Fibroblast of lung (primary cell): ENCODE measurements at regions not wholly inside any gene's neighbourhood (a gene's known extent, or its start where the extent isn't known, plus 50 kb on each side); places are given as distances from the start of the nearest gene placed in this dataset.

Experiments
- EZH2 ChIP-seq: IDR thresholded peaks from 2 replicates; pipeline ENCODE4 v1.5.1; 2012; ENCODE audit warnings: low read length, control low read depth, mild to moderate bottlenecking; ENCODE audit errors: missing control alignments
- TF ChIP-seq, protein P1 (sequence below), 2 donors: IDR thresholded peaks in 1 of 2; conservative IDR thresholded peaks in 1 of 2; 1 replicate in 1 of 2; 2 replicates in 1 of 2; pipeline ENCODE4 v1.5.1; 2011 to 2012; ENCODE audit warnings: low read length in 2 of 2, control low read depth in 1 of 2, inconsistent platforms in 1 of 2, low read depth in 1 of 2, mild to moderate bottlenecking in 1 of 2

DNA sequence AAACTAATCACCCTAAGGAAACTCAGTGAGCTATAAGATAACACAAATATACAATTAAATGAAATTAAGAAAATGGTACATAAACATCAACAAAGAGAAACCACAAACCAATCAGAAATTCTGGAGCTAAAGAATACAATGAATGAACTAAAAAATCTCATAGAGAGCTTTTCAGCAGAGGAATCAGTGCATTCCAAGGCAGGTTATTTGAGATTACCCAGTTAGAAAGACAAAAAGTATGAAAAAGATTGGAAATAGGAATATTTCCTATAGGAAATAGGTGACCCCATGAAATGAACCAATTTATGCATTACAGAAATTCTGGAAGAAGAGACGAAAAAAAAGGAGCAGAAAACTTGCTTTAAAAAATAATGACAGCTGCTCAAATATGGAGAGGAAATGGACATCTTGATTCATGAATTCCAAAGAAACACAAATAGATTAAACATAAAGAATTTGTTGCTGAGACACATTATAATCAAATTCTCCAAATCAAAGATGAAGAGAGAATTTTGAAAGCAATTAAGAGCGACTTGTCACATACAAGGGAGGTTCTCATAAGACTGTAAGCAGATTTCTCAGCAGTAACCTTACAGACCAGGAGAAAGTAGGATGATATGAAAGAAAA, 90.7 kb downstream of the RERGL start:
- TF ChIP-seq, protein P1, sequence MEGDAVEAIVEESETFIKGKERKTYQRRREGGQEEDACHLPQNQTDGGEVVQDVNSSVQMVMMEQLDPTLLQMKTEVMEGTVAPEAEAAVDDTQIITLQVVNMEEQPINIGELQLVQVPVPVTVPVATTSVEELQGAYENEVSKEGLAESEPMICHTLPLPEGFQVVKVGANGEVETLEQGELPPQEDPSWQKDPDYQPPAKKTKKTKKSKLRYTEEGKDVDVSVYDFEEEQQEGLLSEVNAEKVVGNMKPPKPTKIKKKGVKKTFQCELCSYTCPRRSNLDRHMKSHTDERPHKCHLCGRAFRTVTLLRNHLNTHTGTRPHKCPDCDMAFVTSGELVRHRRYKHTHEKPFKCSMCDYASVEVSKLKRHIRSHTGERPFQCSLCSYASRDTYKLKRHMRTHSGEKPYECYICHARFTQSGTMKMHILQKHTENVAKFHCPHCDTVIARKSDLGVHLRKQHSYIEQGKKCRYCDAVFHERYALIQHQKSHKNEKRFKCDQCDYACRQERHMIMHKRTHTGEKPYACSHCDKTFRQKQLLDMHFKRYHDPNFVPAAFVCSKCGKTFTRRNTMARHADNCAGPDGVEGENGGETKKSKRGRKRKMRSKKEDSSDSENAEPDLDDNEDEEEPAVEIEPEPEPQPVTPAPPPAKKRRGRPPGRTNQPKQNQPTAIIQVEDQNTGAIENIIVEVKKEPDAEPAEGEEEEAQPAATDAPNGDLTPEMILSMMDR (conservative IDR thresholded peaks at IDR 0.05 in 1 of 2, IDR thresholded peaks at IDR 0.05 in 1 of 2; ENCODE audit: low read depth in 1 of 2, low read length in 2 of 2) = no peak
- no peak for TF ChIP-seq EZH2
